Islet of Langerhans (tissue), 1 donor: ENCODE measurements at regions not wholly inside any gene's neighbourhood (a gene's known extent, or its start where the extent isn't known, plus 50 kb on each side); places are given as distances from the start of the nearest gene placed in this dataset.

ENCODE experiments used
- FAIRE-seq: peaks from one replicate; lab custom pipeline; 2011; peaks lifted over from hg19 to GRCh38; lab: Jason Lieb, UNC

GRCh38 chr16:7004266-7004665, 328.4 kb upstream of the RBFOX1 start:
- FAIRE-seq = no peak

GRCh38 chr16:6993544-6993943, 339.1 kb upstream of the RBFOX1 start:
- FAIRE-seq = no peak

- FAIRE-seq = no peak
Measured at GRCh38 chr16:6988846-6989245, 343.8 kb upstream of the RBFOX1 start.

GRCh38 chr16:6977916-6978315, 354.7 kb upstream of the RBFOX1 start:
- FAIRE-seq = no peak

GRCh38 chr16:6977291-6977690, 355.4 kb upstream of the RBFOX1 start:
- no peak for FAIRE-seq

GRCh38 chr16:6976716-6977115, 355.9 kb upstream of the RBFOX1 start:
- FAIRE-seq = peak; percentile 53

GRCh38 chr16:6970171-6970857, 362.3 kb upstream of the RBFOX1 start:
- no peak for FAIRE-seq

GRCh38 chr16:6969594-6969993, 363.1 kb upstream of the RBFOX1 start:
- no peak for FAIRE-seq

GRCh38 chr16:6967796-6968320, 364.8 kb upstream of the RBFOX1 start:
- FAIRE-seq = no peak

GRCh38 chr16:6966925-6967324, 365.7 kb upstream of the RBFOX1 start:
- FAIRE-seq = no peak

- FAIRE-seq = no peak
Measured at GRCh38 chr16:6964679-6965078, 368.0 kb upstream of the RBFOX1 start.

GRCh38 chr16:6961704-6962103, 370.9 kb upstream of the RBFOX1 start:
- FAIRE-seq = no peak

GRCh38 chr16:6958184-6958583, 374.5 kb upstream of the RBFOX1 start:
- no peak for FAIRE-seq

- no peak for FAIRE-seq
Measured at GRCh38 chr16:6957681-6958080, 375.0 kb upstream of the RBFOX1 start.

- FAIRE-seq = no peak
Measured at GRCh38 chr16:6956511-6956910, 376.1 kb upstream of the RBFOX1 start.

- no peak for FAIRE-seq
Measured at GRCh38 chr16:6955303-6955702, 377.3 kb upstream of the RBFOX1 start.

- no peak for FAIRE-seq
Measured at GRCh38 chr16:6949240-6949639, 383.4 kb upstream of the RBFOX1 start.

- FAIRE-seq = no peak
Measured at GRCh38 chr16:6947291-6947690, 385.4 kb upstream of the RBFOX1 start.

GRCh38 chr16:6946802-6947201, 385.8 kb upstream of the RBFOX1 start:
- FAIRE-seq = no peak

- no peak for FAIRE-seq
Measured at GRCh38 chr16:6946106-6946505, 386.5 kb upstream of the RBFOX1 start.

GRCh38 chr16:6940968-6941367, 391.7 kb upstream of the RBFOX1 start:
- no peak for FAIRE-seq

GRCh38 chr16:6937641-6938040, 395.0 kb upstream of the RBFOX1 start:
- no peak for FAIRE-seq

- FAIRE-seq = no peak
Measured at GRCh38 chr16:6932871-6933385, 399.7 kb upstream of the RBFOX1 start.

- no peak for FAIRE-seq
Measured at GRCh38 chr16:6929868-6930267, 402.8 kb upstream of the RBFOX1 start.
